Choroid plexus epithelial cell (primary cell): ENCODE measurements at regions not wholly inside any gene's neighbourhood (a gene's known extent, or its start where the extent isn't known, plus 50 kb on each side); places are given as distances from the start of the nearest gene placed in this dataset.

ENCODE experiments used
- DNase-seq: peaks from one replicate; pipeline ENCODE4 v3.0.0-alpha.2; 2010; ENCODE audit warnings: low read depth
- H3K4me3 ChIP-seq: 2 replicates; pipeline ENCODE4 v1.5.1; 2011; ENCODE audit warnings: low read depth, mild to moderate bottlenecking, control low read depth, low read length, moderate library complexity
- TF ChIP-seq, protein P1 (sequence below): conservative IDR thresholded peaks from 2 replicates; pipeline ENCODE4 v1.5.1; 2011; ENCODE audit warnings: low read depth, mild to moderate bottlenecking, control low read depth, inconsistent platforms, low read length, moderate library complexity

DNA sequence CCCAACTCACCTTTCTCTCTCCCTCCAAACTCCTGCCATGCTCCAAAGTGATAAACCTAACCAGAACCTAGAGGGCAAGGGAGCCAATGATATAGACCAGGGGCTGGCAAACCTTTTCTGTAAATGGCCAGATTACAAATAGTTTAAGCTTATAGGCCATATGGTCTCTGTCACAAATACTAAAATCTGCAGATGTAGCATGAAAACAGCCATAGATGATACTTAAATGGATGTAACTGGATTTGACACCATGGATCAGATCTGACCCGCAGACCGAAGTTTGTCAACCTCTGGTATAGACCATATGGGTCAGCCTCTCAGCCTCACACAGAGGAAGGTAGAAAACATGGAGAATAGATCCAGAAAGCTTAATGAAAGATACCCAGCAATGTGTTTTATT, 165.2 kb upstream of the STT3B start:
- no peak for DNase-seq
- TF ChIP-seq, protein P1, sequence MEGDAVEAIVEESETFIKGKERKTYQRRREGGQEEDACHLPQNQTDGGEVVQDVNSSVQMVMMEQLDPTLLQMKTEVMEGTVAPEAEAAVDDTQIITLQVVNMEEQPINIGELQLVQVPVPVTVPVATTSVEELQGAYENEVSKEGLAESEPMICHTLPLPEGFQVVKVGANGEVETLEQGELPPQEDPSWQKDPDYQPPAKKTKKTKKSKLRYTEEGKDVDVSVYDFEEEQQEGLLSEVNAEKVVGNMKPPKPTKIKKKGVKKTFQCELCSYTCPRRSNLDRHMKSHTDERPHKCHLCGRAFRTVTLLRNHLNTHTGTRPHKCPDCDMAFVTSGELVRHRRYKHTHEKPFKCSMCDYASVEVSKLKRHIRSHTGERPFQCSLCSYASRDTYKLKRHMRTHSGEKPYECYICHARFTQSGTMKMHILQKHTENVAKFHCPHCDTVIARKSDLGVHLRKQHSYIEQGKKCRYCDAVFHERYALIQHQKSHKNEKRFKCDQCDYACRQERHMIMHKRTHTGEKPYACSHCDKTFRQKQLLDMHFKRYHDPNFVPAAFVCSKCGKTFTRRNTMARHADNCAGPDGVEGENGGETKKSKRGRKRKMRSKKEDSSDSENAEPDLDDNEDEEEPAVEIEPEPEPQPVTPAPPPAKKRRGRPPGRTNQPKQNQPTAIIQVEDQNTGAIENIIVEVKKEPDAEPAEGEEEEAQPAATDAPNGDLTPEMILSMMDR: no peak
- no peak overlapping the region for H3K4me3 ChIP-seq

DNA sequence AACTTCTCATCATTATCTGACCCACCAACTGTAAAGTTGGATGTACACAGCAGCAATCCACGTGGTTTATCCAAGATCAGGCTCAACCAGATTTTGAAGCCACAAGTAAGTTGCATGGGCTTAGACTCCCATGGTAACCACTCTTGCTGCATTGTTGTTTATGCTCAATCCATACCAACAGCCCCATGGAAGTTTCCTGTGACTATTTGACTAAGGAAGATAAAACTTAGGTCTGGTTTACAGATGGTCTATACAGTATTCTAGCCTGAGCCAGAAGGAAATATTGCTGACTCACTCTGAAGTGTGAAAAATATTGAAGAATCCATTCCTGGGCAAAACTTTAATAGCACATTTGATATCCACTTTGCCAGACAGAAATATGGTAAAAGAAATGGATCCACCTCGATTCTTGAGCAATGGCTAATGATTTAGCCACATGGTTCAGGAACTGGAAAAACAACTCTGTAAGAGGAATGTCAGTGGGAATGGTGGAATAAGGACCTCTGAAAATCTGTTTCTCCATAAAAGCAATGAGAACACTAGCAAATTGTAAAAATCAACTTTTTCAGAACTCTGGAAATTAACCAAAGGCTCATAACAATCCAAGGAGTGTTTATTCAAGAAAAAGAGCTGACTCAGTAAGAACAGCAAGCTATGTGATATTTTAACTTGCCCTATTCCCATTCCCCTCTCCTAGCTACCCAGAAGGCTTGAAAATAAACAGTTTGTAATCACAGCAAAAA, 162.9 kb upstream of the STT3B start:
- TF ChIP-seq, protein P1: no peak
- H3K4me3 ChIP-seq: no peak overlapping the region
- DNase-seq: peak; percentile 48

- no peak for DNase-seq
- TF ChIP-seq, protein P1: no peak
- no peak overlapping the region for H3K4me3 ChIP-seq
These were observed 162.4 kb upstream of the STT3B start for GRCh38 chr3:31370380-31370666.

- H3K4me3 ChIP-seq: no peak overlapping the region
- TF ChIP-seq, protein P1: no peak
- peak; percentile 28 for DNase-seq
These were observed 162.0 kb upstream of the STT3B start for GRCh38 chr3:31370681-31371080.

DNA sequence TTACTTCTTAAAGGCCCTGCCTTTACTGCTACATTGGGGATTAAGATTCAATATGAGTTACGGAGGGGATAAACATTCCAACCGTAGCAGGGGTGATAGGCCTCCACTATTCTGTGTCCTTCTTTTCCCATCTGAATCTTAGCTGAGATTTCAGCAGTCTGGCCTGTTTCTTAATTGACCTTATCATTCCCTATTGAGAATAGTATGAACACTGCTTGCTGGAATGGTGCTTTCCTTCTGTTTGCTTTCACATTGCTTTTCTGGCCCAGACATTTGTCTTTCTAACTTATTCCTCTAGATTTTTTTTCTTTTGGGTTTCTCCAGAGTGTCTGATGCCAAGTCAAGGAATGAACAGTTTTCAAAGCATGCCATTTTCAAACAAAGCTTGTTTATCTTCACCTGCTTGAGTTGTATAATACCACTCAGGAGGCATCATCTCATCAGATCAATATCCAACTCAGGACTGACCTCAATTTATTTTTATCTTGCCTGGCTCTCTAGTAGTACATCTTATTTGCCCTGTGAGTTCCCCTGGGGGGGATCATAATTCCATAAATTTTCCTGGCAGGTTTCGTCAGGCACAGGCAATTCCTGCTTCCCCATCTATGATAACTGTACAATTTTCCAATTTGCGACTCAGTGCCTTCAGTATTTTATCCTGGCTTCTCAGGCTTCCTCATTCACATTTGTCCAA, 161.1 kb upstream of the STT3B start:
- no peak for DNase-seq
- no peak overlapping the region for H3K4me3 ChIP-seq
- TF ChIP-seq, protein P1: no peak

GRCh38 chr3:31373681-31374080, 159.0 kb upstream of the STT3B start:
- TF ChIP-seq, protein P1: no peak
- DNase-seq: no peak
- H3K4me3 ChIP-seq: no peak overlapping the region
